Fibroblast of villous mesenchyme (primary cell): ENCODE measurements at regions not wholly inside any gene's neighbourhood (a gene's known extent, or its start where the extent isn't known, plus 50 kb on each side); places are given as distances from the start of the nearest gene placed in this dataset.

Experiments
- DNase-seq: peaks from one replicate; pipeline ENCODE4 v3.0.0-alpha.2; 2010; ENCODE audit warnings: low read depth
- H3K4me3 ChIP-seq: 2 replicates; pipeline ENCODE4 v1.5.1; 2011; ENCODE audit warnings: low read depth, mild to moderate bottlenecking, low read length
- TF ChIP-seq, protein P1 (sequence below): IDR thresholded peaks from 2 replicates; pipeline ENCODE4 v1.5.1; 2012; ENCODE audit warnings: low read depth, mild to moderate bottlenecking, low read length; ENCODE audit not compliant: insufficient read depth

DNA sequence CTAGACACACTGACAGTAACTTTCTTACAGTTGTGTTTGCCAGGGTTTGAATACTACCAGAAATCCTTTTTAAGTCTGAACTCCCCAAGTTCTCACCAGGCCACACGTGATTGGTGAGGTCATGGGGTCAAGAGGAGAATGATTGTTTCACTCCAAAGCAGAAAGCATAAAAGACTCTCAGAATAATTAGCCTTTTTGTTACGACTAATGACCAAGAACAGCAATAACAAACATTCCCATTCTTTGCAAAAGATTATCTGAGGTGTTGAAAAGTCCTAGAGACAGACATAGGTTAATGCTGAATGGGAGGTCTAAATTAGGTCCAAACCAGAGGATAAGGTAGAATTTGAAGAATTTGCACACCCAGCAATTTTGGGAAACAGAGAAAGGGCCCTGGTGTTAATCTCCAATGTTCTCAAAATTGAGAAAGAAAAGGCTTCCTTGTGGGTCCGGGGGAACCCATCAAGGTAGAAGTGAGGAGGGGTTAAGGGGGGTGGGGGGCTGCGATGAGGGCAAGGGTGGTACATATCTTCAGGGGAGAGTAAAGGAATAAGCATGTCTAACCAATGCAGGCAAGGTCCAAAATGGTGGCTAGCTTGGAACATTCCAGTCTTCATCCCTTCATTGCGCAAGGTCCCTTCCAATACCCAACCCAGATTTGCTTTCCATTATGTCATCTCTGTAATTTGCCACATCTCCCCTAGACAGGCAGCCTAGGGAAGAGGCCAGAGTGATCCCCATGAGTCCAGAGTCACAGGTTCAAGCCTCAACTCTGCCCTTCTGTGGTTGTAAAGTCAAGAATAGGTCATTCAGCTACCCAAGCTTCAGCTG is 74.6 kb upstream of the NFIA start:
- no peak for DNase-seq
- H3K4me3 ChIP-seq, result no peak overlapping the region
- TF ChIP-seq, protein P1, sequence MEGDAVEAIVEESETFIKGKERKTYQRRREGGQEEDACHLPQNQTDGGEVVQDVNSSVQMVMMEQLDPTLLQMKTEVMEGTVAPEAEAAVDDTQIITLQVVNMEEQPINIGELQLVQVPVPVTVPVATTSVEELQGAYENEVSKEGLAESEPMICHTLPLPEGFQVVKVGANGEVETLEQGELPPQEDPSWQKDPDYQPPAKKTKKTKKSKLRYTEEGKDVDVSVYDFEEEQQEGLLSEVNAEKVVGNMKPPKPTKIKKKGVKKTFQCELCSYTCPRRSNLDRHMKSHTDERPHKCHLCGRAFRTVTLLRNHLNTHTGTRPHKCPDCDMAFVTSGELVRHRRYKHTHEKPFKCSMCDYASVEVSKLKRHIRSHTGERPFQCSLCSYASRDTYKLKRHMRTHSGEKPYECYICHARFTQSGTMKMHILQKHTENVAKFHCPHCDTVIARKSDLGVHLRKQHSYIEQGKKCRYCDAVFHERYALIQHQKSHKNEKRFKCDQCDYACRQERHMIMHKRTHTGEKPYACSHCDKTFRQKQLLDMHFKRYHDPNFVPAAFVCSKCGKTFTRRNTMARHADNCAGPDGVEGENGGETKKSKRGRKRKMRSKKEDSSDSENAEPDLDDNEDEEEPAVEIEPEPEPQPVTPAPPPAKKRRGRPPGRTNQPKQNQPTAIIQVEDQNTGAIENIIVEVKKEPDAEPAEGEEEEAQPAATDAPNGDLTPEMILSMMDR, result no peak

DNA sequence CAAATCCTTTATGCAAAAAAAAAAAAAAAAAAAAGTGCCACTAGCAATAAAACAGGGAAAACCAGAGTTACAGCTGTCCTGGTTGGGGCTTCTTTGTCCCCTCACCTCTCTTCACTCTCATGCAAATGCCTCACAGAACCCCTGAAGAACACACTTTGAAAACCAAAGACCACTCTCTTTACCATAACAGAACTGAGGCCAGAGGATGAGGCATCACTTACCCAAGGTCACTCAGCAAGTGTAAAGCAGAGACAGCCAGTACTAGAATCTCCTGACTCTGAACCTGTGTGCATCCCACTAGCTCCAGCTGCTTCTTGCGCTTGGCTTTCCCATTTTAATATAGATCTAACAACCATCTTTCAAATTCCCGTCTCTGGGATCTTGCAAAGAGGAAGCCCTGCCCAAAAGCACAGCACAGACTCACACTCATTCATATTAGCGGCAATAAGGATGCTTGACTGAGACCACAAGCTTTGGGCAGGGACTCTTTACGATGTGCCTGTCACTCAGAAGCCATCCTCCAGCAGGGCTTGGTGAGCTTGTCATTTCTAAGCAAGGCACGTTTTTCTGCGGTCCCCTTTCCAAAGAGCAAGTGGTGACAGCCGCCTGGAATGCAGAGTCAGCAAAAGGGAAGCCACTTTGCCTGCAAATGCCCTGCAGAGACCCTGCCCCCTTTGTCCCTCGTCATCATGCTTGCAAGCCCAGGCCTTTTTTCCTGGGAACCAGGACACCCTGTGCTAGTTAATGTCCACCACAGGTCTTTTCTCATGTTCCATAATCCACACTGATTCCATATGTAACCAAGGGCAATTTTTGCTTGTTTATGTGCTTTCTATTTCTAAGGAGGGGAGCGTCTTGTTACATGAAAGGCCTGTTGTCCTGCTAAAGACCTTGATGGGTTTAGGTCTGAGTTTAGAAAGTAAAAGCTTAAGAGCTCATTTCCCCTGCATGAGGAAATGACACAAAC is 76.5 kb upstream of the NFIA start:
- TF ChIP-seq, protein P1, result no peak
- no peak overlapping the region for H3K4me3 ChIP-seq
- DNase-seq, result no peak

- no peak for DNase-seq
- TF ChIP-seq, protein P1, result no peak
- no peak overlapping the region for H3K4me3 ChIP-seq
Measured at GRCh38 chr1:61004262-61005003, 77.9 kb upstream of the NFIA start.

DNA sequence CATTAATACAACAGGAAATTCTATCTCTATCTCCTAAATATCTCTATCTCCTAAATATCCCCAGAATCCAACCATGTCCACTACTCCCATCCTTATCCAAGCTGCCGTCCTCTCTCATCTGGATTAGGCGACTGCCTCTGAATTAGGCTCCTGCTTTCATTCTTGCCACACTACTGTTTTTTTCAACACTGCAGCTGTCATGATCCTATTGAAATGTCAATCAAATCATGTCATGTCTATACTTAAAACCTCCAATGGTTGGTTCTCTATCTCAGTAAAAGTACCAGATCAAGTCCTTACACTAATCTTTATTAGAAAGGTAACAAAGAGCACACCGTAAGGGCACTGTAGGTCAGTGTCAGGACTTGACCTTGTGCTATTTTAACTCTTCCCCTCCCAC is 82.0 kb upstream of the NFIA start:
- H3K4me3 ChIP-seq, result no peak overlapping the region
- TF ChIP-seq, protein P1, result no peak
- no peak for DNase-seq

- DNase-seq, result no peak
- no peak overlapping the region for H3K4me3 ChIP-seq
- TF ChIP-seq, protein P1, result no peak
Measured at GRCh38 chr1:60998786-60999185, 83.6 kb upstream of the NFIA start.

GRCh38 chr1:60994828-60995492 is 87.4 kb upstream of the NFIA start:
- no peak for DNase-seq
- H3K4me3 ChIP-seq, result no peak overlapping the region
- TF ChIP-seq, protein P1, result no peak
